Esophagus squamous epithelium (tissue), 5 donors: ENCODE measurements at regions not wholly inside any gene's neighbourhood (a gene's known extent, or its start where the extent isn't known, plus 50 kb on each side); places are given as distances from the start of the nearest gene placed in this dataset.

Experiments
- DNase-seq: peaks from one replicate; lab custom pipeline; 2025; lab: John Stamatoyannopoulos, UW
- H3K27ac ChIP-seq, 4 donors: fragments of 200-600 bp; sonication (generic); one replicate each; pipeline ENCODE4 v1.5.1; 2016 to 2019; ENCODE audit warnings: mild to moderate bottlenecking in 1 of 4
- H3K27me3 ChIP-seq, 4 donors: fragments of 200-600 bp; sonication (generic); 1 replicate in 3 of 4; 2 replicates in 1 of 4; pipeline versions ENCODE4 v1.5.1 to v1.6.0; 2017 to 2021; ENCODE audit warnings: antibody characterized with exemption in 1 of 4
- H3K36me3 ChIP-seq, 3 donors: fragments of 200-600 bp; sonication (generic); one replicate each; pipeline ENCODE4 v1.5.1; 2016 to 2019
- H3K4me1 ChIP-seq, 3 donors: fragments of 200-600 bp; sonication (generic); one replicate each; pipeline ENCODE4 v1.5.1; 2017 to 2019
- H3K4me3 ChIP-seq, 4 donors: fragments of 200-600 bp; sonication (generic); 1 replicate in 3 of 4; 2 replicates in 1 of 4; pipeline ENCODE4 v1.5.1; 2016 to 2019; ENCODE audit warnings: mild to moderate bottlenecking in 2 of 4, moderate library complexity in 1 of 4
- H3K9me3 ChIP-seq, 3 donors: fragments of 200-600 bp; sonication (generic); one replicate each; pipeline ENCODE4 v1.5.1; 2016 to 2019
- POLR2A ChIP-seq, 4 donors: fragments of 450-650 bp; IDR thresholded peaks; one replicate each; pipeline ENCODE4 v1.6.1; 2017; ENCODE audit warnings: antibody characterized with exemption in 4 of 4, mild to moderate bottlenecking in 4 of 4, moderate library complexity in 3 of 4
- WGBS, 2 donors: methylation state at CpG; one replicate each; pipeline ENCODE4 v1.1.5; 2018; 5-methylcytosine and 5-hydroxymethylcytosine counted together
- intact Hi-C: fragments of 100-400 bp; cut with DNase I; formaldehyde crosslinking; loops from one replicate; pipeline ENCODE4 v1.15.0; 2022
- TF ChIP-seq, protein P1 (sequence below), 6 experiments: fragments of 450-650 bp in 4 of 6; fragments of 200-600 bp in 2 of 6; sonication (generic) in 2 of 6; IDR thresholded peaks; one replicate each; pipeline ENCODE4 v1.5.1; 2016 to 2019; ENCODE audit warnings: antibody characterized with exemption in 6 of 6, mild to moderate bottlenecking in 4 of 6, moderate library complexity in 4 of 6
- donor health status: DM: yes; HTN: yes; CAD: no.

- no peaks in the 10 kb centered on the region for H3K36me3 ChIP-seq
- no peak for DNase-seq
- 75 to 78% methylated on average over 2 of the region's 2 CpGs for WGBS, 2 donors
- TF ChIP-seq, protein P1, sequence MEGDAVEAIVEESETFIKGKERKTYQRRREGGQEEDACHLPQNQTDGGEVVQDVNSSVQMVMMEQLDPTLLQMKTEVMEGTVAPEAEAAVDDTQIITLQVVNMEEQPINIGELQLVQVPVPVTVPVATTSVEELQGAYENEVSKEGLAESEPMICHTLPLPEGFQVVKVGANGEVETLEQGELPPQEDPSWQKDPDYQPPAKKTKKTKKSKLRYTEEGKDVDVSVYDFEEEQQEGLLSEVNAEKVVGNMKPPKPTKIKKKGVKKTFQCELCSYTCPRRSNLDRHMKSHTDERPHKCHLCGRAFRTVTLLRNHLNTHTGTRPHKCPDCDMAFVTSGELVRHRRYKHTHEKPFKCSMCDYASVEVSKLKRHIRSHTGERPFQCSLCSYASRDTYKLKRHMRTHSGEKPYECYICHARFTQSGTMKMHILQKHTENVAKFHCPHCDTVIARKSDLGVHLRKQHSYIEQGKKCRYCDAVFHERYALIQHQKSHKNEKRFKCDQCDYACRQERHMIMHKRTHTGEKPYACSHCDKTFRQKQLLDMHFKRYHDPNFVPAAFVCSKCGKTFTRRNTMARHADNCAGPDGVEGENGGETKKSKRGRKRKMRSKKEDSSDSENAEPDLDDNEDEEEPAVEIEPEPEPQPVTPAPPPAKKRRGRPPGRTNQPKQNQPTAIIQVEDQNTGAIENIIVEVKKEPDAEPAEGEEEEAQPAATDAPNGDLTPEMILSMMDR (IDR thresholded peaks at IDR 0.05): no peak
- TF ChIP-seq POLR2A (IDR thresholded peaks at IDR 0.05): no peak
- H3K4me3 ChIP-seq: no peak overlapping the region
- H3K9me3 ChIP-seq: no peaks in the 10 kb centered on the region
- H3K27ac ChIP-seq: no peak overlapping the region
- peaks cover 6 to 15% (median 7%) of the 10 kb centered on the region in 3 donors for H3K4me1 ChIP-seq
- intact Hi-C loops: no loop called here
- H3K27me3 ChIP-seq: no peaks in the 10 kb centered on the region
Observed at GRCh38 chr3:184637705-184638104, 74.2 kb downstream of the MAGEF1 start.

DNA sequence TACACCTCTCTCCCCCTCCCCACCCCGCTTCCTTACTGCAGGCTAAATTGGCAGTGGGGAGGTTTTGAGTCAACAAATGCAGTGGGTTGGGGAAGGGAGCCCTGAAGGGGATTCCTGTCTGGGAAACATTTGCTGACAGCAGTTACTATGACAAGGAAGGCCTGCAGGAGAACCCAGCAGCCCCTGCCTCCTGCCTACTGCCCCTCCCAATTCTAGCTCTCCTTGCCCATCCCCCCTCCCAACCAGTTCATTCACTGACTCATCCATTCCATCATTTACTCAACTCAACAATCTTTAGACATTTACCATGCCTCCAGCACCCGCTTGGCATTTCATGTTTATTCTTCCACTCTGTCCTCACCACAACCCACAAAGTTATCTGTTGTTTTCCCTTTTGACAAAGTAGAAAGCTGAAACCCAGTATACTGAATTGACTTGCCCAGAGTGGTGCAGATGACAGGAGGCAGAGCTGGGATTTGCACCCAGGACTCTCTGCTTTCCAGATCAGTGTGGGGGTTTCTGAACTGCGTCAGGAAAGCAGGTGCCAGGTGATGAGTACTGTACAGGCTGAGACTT is 75.0 kb downstream of the MAGEF1 start:
- H3K9me3 ChIP-seq: no peaks in the 10 kb centered on the region
- peaks cover 6 to 20% (median 7%) of the 10 kb centered on the region in 3 donors for H3K4me1 ChIP-seq
- intact Hi-C loops: no loop called here
- no peaks in the 10 kb centered on the region for H3K36me3 ChIP-seq
- H3K27me3 ChIP-seq: no peaks in the 10 kb centered on the region
- no peak for DNase-seq
- no peak overlapping the region for H3K27ac ChIP-seq
- TF ChIP-seq, protein P1 (IDR thresholded peaks at IDR 0.05): no peak
- no peak for TF ChIP-seq POLR2A (IDR thresholded peaks at IDR 0.05)
- H3K4me3 ChIP-seq: no peak overlapping the region
- 49 to 63% methylated on average over 3 of the region's 3 CpGs for WGBS, 2 donors

DNA sequence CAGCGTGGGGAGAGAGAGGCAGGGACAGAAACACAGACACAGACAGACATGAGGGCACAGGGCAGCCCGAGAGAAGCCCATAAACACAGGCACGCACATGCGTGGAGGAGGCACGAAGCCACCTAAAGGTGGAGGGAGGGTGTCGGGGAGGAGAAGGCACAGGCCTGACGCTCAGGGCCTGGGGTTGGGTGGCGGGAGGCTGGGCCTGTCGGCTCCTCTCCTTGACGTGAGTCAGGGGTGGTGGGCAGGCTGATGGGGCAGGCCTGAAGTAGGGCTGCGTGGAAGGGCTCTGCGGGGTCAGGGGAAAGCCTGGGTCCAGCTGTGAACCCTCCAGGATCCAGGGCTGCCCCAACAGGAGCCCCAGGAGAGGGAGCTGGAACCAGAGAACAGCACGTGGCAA is 74.2 kb downstream of the EPHB3 start:
- intact Hi-C loops: no loop called here
- Histone ChIP-seq H3K27ac (no peak overlapping the region), H3K9me3 (no peaks in the 10 kb centered on the region), H3K4me1 (peaks cover 6 to 20% (median 7%) of the 10 kb centered on the region in 3 donors), H3K27me3 (no peaks in the 10 kb centered on the region), H3K4me3 (no peak overlapping the region), H3K36me3 (no peaks in the 10 kb centered on the region)
- no peak for TF ChIP-seq POLR2A (IDR thresholded peaks at IDR 0.05)
- TF ChIP-seq, protein P1 (IDR thresholded peaks at IDR 0.05): no peak
- DNase-seq: no peak
- 87 to 88% methylated on average over 12 of the region's 13 CpGs for WGBS, 2 donors

- TF ChIP-seq POLR2A (IDR thresholded peaks at IDR 0.05): no peak
- TF ChIP-seq, protein P1 (IDR thresholded peaks at IDR 0.05): no peak
- 63 to 80% methylated on average over 1 to 3 of the region's 8 CpGs for WGBS, 2 donors
- Histone ChIP-seq H3K9me3 (no peaks in the 10 kb centered on the region), H3K36me3 (no peaks in the 10 kb centered on the region), H3K4me1 (peaks cover 6 to 20% (median 7%) of the 10 kb centered on the region in 3 donors), H3K27me3 (no peaks in the 10 kb centered on the region), H3K4me3 (no peak overlapping the region), H3K27ac (no peak overlapping the region)
- DNase-seq: no peak
- intact Hi-C loops: no loop called here
Observed at GRCh38 chr3:184635126-184635525, 73.5 kb downstream of the EPHB3 start.

DNA sequence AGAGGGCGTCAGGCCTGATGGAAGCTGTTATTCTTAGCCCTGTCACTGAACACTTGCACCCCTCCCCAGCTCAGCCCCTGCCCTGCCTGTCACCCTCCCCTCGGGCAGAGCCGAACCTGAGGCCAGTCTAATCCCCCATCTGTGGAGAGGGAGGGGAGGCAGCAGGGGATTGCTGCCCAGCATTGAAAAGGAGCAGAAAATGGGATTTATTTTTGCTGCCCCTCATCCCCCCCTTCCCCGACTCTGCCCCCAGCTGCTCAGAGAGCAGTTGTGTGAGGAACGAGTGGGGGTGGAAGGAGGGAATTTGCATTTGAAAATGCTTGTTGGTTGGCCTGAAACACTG is 71.6 kb downstream of the EPHB3 start:
- intact Hi-C loops: no loop called here
- TF ChIP-seq, protein P1 (IDR thresholded peaks at IDR 0.05): no peak
- TF ChIP-seq POLR2A (IDR thresholded peaks at IDR 0.05): no peak
- no peak for DNase-seq
- no peaks in the 10 kb centered on the region for H3K36me3 ChIP-seq
- peaks cover 6 to 20% (median 7%) of the 10 kb centered on the region in 3 donors for H3K4me1 ChIP-seq
- H3K27me3 ChIP-seq: no peaks in the 10 kb centered on the region
- H3K27ac ChIP-seq: no peak overlapping the region
- no peaks in the 10 kb centered on the region for H3K9me3 ChIP-seq
- H3K4me3 ChIP-seq: no peak overlapping the region
- WGBS, 2 donors: 50 to 80% methylated on average over 1 to 2 of the region's 5 CpGs
